Anterior cingulate cortex (tissue), 58 donors: ENCODE measurements at regions not wholly inside any gene's neighbourhood (a gene's known extent, or its start where the extent isn't known, plus 50 kb on each side); places are given as distances from the start of the nearest gene placed in this dataset.

ENCODE experiments used
- DNase-seq, 58 donors: peaks; one replicate each; lab custom pipeline; 2025; lab: John Stamatoyannopoulos, UW

GRCh38 chr12:89122852-89123251 lies 229.4 kb downstream of the DUSP6 start:
- no peak for DNase-seq

DNA sequence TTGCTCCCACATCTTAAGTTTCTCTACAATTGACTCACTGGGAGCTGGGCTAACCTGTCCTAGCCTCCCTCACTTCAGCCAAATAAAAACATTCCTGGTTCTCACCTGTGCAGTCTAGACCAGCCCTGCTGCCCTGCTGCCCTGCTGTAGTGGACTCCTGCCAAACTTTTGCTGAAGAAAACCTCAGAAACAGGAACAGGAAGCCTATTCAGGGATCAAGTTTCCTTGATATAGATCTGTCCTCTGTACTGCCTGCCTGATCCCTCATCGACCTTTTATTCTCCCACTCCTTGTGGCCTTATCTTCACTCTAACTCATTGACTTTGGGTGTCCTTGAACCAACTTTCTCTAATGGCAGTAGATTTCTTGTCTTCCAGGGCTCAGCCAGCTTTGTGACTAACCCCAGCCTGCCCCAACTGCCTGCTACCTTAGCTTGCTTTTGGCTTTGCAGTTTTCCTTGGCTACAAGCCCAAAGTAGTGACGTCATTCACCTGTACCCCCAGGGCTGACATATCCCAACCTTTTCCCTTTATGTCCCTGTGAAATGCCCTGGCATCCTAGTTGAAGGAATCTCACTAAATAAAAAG lies 234.8 kb downstream of the DUSP6 start:
- no peak for DNase-seq

DNA sequence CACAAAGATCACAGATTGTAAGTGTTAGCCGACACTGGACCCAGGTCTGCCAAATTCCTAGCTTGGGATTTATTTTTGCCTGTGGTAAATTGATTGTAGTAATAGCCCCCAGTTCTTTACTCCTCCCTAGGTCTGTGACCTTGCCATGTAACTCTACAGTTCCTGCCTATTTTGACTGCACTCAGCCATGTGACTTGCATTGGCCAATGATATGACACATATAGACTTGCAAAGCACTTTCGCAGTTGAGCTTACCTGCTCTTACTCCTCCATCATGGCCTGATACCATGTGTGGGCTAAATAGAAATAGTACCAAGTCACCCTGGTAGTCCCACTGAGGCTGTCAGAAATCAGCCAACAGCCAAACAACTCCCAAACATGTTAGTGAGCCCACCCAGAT lies 240.3 kb downstream of the DUSP6 start:
- no peak for DNase-seq

DNA sequence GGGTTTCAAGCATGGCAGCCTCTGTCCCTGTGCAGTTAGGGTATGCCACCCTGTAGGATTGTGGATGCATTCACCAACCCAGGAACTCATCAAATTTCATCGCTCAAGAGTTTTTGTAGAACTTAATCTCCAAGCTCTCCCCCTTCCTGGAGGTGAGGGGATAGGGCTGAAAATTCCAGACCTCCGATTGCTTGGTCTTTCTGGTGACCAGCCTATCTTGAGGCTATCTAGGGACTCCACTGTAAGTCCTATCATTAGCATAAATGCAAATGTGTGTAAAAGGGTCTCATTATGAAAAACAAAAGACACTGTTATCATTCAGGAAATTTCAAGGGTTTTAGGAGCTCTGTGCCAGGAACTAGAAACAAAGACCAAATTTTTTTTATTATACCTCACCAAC lies 244.0 kb downstream of the DUSP6 start:
- DNase-seq: no peak

DNA sequence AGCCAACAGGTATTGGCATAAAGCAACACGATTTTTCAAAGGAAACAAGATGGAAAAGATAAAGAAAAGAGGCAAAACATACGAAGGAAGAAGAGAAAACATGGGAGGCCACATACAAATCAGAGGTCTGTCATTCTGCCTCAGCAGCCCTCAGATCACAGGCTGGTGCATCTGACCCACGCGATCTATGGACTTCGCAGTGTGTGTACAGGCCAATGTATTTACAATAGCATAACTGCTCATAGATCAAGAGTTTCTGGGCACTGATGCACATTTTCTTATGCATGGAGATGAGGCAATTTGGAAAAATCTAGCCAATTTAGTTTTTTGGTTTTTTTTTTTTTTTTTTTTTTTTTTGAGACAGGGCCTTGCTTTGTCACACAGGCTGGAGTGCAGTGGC lies 245.4 kb downstream of the DUSP6 start:
- no peak for DNase-seq

DNA sequence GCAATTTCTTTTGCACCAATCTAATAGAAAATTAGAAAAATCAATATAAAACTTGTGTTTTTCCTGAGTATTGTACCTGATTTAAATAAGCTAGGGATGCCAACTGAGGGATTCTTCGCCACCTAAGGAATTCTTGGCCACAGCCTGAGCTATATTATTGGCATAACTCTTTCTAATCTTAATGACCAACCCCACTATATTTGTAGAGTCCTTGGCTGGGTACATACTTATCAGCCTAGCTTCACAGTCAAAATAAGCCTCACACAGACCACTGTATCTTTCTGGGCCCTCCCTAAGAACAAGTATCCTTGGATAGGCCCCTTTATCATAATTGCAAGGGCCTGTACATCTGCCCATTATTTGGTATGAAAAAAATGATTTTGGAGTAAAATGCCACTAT lies 247.1 kb downstream of the DUSP6 start:
- no peak for DNase-seq

- DNase-seq: no peak
These were observed 248.5 kb downstream of the DUSP6 start for GRCh38 chr12:89103831-89104230.

- no peak for DNase-seq
These were observed 250.9 kb downstream of the DUSP6 start for GRCh38 chr12:89101440-89101839.

- peak in 18 of 58 donors; percentile 1 to 23 (median 7) for DNase-seq
These were observed 253.7 kb downstream of the DUSP6 start for GRCh38 chr12:89098441-89099112.

GRCh38 chr12:89092297-89092696 lies 260.0 kb downstream of the DUSP6 start:
- DNase-seq: no peak

GRCh38 chr12:89091293-89091841 lies 260.9 kb downstream of the DUSP6 start:
- no peak for DNase-seq

DNA sequence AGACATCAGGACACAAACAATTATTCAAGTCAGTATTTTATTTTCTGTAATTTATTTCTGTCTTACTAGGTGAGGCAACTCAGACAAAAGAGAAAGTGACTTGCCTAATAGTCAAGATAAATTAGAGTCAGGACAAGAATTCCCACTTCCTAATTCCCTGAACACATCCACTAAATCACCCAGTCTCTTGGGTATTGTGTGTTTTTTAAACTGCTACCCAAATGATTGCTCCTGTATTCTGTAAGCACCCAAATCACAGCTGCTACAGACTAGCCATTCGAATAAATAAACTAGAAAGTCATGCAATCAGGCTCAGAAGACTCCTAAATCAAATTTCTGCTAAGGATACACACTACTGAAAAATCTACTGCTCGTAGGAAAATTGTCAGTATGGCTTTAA lies 263.0 kb downstream of the DUSP6 start:
- no peak for DNase-seq

GRCh38 chr12:89087876-89088275 lies 264.4 kb downstream of the DUSP6 start:
- DNase-seq: no peak

GRCh38 chr12:89087149-89087825 lies 265.0 kb downstream of the DUSP6 start:
- DNase-seq: no peak

- DNase-seq: no peak
These were observed 266.9 kb downstream of the DUSP6 start for GRCh38 chr12:89085421-89085820.

DNA sequence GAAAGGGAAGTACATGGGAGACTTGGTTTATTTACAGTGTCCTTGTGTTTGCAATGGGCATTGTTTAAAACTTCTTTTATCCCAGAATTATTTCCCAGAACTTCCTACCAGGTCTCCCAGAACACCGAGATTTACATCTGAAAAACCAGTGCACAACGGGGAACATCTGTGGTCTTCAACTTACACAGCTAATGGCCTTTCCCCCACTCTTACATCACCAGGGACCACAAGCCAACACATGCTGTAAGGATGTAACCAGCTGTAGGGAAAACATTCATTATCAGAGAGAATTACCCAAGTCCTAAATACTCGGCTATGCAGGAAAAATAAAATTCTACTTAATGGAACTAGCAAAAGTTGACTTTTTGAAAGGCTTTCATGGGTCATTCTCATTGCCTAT lies 267.6 kb downstream of the DUSP6 start:
- no peak for DNase-seq

- no peak for DNase-seq
These were observed 268.8 kb downstream of the DUSP6 start for GRCh38 chr12:89083491-89083890.

DNA sequence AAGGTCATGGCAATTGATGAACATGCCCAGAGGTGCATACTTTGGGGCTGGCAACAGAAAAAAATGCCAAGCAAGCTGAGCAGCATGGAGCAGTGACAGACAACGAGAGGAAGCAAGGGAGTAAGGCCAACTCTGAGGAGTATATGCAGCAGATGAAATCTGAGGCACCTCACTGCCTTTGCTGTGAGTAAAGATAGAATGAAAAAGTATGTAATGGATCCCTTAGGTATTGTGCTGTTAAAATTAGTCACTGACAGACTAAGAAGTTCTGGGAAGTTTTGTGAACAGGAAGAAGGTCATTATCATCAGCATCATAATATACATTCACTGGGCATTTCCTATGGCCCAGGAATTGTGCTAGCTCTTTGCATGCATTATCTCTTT lies 269.9 kb downstream of the DUSP6 start:
- DNase-seq: no peak

GRCh38 chr12:89081719-89082369 lies 270.5 kb downstream of the DUSP6 start:
- DNase-seq: no peak

GRCh38 chr12:89080793-89081465 lies 271.4 kb downstream of the DUSP6 start:
- no peak for DNase-seq
